HG02840 (cell line): ENCODE measurements at regions not wholly inside any gene's neighbourhood (a gene's known extent, or its start where the extent isn't known, plus 50 kb on each side); places are given as distances from the start of the nearest gene placed in this dataset.
"Not testable (repeated sequence)": the region's sequence is repeated elsewhere in the genome, so short reads cannot be mapped to it uniquely, and the experiment has no call there.

Experiments used
- ATAC-seq: cut with Tn5 transposase; IDR thresholded peaks from one replicate; pipeline ENCODE4 v1.9.1; 2021; ENCODE audit warnings: mild to moderate bottlenecking, moderate library complexity, moderate number of reproducible peaks; ENCODE audit not compliant: unreplicated experiment, low FRiP score

DNA sequence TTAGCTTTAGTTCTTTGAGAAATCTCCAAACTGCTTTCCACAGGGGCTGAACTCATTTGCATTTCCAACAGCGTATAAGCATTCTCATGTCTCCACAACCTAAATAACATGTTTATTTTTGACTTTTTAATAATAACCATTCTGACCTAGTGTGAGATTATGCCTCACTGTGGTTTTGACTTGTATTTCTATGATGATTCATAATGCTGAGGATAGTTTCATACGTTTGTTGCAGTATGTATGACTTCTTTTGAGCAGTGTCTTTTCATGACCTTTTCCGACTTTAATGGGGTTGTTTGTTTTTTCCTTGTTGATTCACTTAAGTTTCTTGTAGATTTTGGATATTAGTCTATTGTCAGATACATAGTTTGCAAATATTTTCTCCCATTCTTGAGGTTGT is 1833.0 kb upstream of the PCDH10 start:
- ATAC-seq = no peak

DNA sequence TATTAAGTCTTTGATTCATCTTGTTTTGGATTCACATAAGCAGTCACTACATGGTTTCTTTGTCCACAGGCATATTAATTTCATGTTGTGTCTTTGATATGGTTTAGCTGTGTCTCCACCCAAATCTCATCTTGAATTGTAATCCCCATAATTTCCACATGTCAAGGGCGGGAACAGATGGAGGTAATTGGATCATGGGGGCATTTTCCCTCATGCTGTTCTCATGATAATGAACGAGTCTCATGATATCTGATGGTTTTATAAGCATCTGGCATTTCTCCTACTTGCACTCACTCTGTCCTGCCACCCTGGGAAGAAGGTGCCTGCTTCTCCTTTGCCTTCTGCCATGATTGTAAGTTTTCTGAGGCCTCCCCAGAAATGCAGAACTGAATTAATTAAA is 1811.2 kb upstream of the PCDH10 start:
- ATAC-seq = no peak

DNA sequence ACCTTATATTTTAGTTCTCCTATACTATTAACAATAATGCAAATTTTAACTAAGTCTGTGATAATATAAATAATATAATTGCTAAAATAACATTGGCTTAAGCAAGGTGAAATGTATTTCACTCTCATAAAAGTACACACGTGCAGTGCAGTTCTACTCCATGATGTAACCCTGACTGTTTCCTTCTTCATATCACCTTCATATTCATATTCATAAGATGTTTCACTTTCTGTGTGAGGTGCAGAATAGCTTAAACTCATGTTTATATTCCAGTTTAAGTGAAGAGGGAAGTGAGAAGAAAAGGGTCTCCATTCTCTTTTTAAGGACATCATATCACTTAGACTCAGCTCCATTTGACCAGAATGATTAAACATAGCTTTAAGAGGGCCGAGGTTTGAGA is 1810.0 kb upstream of the PCDH10 start:
- ATAC-seq = no peak

DNA sequence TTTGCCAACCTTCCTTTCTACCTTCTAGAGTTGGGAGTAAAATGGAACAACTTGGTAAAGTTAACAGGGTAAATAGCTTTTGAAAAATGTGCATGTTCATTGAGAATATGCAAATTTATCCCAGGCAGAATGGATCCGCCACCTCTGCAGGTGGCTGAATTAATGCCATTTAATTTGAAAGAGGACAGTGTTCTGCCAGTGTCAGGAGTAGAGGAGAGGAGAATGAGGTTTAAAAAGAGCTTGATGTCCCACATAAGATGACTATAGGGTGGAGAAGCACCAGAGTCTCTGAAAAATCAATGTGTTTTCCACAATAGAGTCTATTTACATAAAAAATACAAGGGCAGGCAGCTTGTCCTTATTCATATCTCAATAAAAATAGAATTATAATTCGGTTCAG is 1804.3 kb upstream of the PCDH10 start:
- no peak for ATAC-seq

DNA sequence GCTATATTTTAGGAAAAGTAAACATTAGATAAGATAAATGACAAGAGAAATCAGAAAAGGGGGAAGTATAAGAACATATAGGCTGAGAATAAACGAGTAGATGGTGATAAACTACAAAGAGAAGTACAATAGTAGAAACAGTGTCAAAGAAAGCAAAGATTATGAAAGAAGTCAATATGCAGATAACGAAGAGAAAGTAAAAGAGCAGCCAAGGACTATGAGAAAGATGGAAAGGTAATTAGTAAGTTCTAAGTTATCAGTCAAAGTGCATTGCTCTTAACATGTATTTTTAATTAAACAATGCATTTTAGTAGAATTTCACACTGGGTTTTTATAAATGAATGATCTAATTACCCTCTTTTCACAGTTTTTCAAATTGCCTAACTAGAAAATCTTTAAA is 1801.3 kb upstream of the PCDH10 start:
- no peak for ATAC-seq

DNA sequence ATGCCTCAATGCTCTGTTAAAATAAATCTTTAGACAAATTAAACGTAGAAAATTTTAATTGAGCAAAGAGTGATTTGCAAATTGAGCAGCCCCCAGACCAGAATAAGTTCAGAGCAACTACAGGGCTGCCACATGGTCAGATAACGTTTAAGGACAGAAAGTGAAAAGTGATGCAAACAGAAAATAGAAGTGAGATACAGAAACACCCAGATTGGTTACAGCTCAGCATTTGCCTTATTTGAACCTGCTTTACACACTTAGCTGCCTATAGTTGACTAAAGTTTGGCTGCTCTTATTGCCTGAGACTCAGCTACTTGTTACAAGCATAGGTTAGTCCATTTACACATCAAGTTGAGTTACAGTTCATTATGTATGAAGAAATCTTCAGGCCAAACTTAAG is 1800.8 kb upstream of the PCDH10 start:
- no peak for ATAC-seq

DNA sequence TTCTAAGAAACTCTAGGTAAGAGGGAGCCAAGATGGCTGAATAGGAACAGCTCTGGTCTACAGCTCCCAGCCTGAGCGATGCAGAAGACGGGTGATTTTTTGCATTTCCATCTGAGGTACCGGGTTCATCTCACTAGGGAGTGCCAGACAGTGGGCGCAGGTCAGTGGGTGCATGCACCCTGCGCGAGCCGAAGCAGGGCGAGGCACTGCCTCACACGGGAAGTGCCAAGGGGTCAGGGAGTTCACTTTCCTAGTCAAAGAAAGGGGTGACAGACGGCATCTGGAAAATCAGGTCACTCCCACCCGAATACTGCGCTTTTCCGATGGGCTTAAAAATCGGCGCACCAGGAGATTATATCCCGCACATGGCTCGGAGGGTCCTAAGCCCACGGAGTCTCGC is 1796.7 kb upstream of the PCDH10 start:
- not testable (repeated sequence) for ATAC-seq

DNA sequence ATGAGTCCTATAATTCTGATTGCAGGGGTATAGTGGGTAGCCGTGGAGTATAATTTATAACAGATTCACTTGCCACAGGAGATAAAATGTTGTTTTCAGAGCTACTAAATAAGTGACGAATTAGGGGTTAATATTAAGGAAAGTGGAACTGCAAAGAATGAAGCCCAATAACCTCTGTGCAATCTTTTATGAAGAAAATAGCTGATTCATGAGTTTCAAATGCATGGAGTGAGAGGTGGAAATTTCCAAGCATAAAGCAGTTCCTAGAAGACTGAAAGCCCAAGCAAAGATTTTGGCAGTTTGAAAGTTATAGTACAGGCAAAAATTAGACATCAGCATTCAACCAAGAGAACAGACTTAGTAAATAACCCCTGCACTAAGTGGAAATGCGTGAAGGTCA is 1782.4 kb upstream of the PCDH10 start:
- no peak for ATAC-seq

DNA sequence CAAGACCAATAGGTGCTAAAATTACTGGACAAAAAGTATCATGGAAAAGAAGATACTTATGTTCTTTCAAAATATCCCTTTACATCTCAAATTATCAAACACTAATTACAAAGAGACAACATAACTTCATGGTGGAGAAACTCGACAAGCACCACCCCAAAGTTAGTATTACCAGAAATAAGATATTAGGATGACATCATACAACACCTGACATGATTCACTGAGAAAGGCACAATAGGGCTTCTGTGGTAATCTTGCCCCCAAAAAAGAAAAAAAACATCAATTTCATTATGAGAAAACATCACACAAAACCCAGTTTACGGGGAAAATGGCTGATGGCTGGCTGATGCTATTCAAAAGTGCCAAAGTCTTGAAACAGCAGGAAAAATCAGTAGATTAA is 1781.7 kb upstream of the PCDH10 start:
- no peak for ATAC-seq

DNA sequence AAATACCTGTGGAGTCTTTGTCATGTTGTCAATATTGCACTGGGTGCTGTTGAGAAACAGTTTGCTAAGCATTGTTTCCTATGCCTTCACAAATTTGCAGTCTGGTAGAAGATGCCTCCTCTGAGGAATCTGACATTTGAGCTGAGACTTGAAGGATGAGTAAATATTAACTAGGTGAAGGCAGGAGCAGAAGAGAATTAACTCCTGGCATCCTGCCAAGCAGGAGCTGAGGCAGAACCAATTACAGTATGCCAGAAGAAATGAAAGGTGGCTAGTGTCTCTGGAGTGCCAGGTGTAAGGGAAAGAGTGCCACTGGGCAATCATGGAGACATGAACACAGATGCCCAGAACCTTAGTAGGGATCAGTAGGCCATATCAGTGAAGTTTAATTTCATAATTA is 1778.2 kb upstream of the PCDH10 start:
- no peak for ATAC-seq

DNA sequence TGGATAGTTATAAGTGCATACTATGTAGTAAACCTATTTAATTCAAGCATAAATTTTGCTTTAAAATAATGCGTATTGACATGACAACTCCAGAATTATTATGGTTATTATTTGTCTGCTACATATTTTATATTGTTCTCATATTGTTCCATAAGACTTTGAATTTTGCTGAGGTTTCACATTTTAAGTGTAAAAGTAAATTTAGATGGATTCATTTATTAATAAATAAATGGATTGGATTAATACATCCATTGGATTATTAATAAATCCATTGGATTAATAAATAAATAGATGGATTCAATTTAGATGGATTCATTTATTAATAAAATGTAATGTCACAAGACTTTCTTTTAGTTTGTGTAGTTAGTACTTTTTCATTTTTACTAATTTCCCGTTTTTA is 1768.0 kb upstream of the PCDH10 start:
- no peak for ATAC-seq

DNA sequence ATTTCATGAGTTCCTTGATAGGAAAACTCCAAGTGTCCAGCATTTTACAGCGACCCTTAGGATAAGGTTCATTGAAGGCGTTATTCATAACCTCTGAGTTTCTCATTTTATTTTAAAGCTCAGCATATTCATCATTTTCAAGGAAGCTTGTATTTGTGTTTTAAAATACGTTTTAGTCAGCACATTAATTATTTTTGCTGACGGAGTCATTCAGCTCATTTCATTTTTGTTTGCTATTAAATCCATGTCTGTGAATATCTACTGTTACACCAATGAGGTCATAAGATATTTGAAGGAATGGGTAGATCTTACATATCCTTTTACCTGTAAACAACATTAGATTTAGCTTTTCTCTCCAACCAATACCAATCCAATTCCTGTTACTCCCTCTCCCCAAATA is 1766.3 kb upstream of the PCDH10 start:
- ATAC-seq = no peak

DNA sequence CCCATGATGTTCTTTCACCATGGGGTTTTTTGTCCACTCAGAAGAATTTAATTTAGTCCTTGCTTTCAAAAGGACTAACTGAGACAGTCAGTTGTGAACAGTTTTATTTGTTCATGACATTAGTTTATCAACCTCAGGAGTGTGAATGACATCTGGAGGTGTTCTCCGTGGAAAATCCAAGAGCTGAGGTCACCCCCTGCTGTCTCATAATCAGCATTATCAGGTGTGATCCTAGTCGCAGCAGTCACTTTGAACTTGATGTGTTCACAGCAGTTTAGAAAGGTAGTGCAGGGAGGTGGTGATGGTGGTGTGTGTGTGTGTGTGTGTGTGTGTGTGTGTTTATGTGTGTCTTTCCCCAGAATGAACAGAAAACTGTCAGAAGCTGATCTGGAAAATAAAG is 1760.8 kb upstream of the PCDH10 start:
- ATAC-seq = no peak

DNA sequence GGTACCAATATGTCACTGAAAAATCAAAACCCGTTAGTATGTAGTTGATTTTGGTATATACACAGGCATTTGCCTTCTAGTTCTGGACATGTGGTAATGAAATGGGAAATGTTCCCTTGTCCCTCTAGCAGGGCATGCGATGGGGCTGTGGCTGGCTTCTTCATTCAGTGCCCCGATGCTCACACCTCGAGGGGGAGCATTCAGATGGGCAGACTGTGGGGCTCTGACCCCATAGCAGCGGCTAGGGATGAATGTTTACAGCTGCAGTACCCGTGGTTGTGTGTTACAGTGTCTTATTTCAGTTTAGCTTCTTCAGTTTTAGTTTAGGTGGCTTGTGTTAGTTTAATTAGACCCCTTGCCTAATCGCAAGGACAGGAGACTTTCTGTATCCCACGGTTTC is 1741.0 kb upstream of the PCDH10 start:
- no peak for ATAC-seq

DNA sequence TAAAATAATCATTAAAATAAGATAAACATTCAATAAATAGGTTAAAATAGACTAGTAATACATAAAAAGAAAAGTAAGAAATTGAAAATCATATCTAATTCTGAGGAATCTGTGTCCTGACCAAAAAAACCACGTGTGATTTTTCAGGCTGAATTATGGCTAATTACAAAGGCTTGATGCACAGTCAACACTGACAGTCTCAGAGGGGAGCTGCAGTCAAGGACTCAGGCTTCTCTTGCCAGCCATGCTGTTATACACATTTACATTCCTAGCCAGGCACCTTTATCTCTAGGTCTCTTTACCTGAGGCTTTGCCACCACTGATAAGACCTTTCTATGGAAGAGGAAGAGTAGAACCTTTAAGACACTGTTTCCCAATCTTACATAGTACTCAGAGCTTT is 1737.7 kb upstream of the PCDH10 start:
- ATAC-seq = no peak

DNA sequence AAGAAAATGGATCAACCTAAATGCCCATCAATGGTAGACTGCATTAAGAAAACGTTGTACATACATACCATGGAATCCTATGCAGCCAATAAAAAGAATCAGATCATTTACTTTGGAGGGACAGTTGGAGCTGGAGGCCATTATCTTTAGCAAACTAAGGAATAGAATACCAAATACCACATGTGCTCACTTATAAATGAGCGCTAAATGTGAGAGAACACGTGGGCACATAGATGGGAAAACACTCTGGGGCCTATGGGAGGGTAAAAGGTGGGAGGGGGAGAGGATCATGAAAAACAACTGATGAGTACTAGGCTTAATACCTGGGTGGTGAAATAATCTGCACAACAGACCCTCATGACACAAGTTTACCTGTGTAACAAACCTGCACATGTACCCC is 1729.9 kb upstream of the PCDH10 start:
- ATAC-seq = no peak

DNA sequence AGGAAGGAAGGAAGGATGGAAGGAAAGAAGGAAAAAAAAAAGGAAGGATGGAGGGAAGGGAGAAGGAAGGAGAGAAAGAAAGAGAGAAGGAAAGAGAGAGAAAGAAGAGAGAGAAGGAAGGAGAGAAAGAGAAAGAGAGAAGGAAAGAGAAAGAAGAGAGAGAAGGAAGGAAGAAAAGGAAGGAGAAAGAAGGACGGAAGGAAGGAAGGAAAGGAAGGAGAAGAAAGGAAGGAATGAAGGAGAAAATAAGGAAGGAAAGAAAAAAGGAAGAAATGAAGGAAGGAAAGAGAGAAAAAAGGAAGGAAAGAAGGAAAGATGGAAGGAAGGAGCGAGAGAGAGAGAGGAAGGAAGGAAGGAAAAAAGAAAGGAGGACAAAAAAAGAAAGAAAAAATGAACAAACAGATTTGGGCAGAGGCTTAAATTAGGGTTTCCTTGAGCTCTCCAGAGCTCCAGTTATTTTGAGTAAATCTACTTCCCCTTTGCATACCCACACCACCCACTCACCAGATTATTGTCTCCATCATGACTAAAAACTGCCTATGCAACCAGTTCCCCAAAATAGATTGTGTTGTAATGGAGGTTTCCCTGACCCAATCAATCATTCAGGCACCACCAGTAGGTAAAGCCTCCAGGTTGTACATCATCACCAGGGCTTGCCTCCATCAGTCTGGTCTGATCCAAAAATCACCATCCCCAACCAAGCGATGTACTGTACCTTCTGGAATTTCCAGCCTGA is 1722.9 kb upstream of the PCDH10 start:
- ATAC-seq = no peak

DNA sequence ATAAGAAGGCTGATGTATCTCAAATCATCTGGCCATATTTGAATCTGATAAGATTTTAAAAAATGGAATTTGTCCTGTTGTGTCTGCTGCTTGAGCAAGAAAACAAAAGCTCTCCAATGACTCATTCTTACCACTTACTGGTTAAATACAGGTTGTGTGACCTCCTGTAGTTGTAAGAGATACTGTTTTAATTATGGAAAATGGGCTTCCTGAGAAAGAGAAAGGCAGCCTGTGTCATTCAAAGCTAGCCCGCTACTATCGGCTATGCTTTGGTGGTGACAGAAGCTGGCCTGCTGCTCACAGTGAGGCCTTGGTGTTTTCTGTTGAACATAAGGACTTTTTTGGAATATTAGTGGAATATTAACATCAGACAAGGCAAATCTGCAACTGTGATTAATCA is 1722.1 kb upstream of the PCDH10 start:
- ATAC-seq = no peak

DNA sequence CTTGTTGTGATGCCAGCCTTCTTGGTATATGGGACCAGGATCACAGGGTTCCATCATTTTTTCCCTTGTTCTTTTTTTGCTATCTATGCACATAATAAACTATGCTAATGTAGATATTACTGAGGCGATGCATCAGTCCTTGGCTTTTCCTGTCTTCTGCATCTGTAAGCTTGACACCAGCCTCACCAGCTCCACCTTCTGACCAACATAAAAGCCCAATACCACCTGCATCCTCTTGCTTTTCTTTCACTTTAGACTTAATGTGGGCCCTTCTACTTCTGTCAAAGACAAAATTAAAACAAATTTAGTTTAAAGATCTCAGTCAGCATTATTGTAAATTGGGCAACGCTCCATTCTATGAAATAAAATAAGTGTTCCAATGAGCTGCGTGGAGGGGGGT is 1718.8 kb upstream of the PCDH10 start:
- ATAC-seq = no peak

DNA sequence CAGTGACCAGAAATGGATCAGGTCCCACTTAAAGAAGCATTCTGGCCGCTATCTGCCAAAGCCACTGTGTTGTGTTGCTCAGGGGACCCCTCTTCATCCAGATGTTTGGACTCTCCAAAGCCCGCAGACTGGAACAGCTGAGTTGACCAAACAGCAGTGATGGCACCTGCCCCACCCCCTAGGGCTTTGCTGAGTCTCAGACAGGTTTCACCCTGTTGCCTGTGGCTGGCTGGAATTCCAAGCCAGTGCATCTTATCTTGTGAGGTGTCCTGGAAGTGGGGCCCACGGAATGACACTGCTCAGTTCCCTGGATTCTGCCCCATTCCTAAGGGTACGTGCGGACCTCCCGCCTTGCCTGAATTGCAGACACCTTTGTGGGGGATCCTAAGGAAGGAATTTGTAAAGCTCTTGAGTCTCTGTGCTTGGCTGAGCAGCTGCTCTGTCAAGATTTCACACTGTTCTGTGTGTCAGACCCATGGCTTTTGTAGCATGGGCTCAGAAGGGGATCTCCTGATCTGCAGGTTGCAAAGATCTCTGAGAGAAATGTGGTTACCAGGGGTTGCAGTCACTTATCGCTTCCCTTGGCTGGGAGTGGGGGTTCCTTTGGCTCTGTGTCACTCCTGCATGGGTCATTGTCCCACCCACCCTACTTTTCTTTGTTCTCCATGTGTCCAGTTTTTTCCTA is 1707.9 kb upstream of the PCDH10 start:
- ATAC-seq = no peak

DNA sequence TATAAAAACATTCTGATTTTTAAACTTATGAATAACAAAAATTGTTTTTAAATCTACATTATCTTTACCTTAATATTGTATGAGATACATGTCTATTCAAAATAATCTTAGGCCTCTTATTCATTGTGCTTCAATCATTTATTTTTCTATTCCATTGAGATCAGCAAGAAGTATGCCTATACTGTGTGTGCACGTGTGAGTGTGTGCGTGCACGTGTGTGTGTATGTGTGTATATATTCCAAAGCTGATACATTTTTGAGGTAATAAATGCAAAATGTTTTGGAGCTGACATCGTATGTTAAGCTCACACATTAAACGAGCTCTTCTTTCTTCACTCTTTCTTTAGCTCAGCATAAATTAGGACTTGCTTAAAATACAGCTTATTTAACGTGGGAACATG is 1701.2 kb upstream of the PCDH10 start:
- ATAC-seq = no peak

DNA sequence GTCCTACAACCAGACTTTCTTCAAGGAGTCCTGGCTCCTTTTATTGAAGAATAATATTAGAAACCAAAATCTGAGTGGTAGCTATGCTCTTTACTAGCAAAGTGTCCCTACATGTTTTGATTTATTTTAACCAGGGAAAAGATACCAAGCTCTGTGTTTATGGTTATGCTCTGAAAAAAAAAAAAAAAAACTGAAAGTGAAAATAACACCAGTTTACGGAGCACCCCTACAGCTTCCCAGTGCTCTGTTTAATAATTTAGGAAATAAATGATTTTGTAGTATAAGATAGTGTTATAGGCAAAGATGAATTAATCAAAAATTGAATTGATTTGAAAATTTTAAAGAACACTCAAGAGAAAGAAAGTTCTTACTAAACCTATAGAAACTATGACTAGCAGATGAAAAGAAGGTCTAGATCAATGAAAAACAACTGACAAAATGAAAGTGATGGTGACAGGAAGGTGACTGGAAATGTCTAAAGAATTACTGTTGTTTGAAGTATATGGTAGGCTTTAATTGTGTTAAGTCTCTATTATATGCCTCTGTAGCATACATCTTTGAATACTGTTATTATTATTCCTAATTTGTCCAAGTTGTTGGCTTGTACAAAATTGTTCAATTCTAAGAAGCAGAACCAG is 1698.4 kb upstream of the PCDH10 start:
- ATAC-seq = no peak
